ENCODE measurements at regions not wholly inside any gene's neighbourhood (a gene's known extent, or its start where the extent isn't known, plus 50 kb on each side); places are given as distances from the start of the nearest gene placed in this dataset.

DNA sequence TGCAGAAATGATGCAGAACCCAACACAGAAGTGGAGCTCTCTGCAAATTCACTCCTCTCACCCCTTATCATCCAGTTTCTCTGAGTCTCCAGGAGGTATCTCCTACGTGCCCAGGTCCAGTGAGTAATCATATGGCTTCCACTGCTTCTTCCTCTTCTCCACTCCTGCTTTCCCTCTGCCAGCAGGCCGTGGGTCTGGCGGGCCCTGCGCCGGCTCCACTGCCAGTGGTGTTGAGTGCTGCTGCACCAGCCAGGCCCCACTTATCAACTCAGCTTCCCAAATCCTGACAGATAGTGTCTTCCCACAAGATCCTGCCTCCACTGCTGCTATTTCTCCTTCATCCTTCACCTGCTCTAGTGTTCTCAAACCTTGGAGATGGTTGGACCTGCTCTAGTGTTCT is 227.6 kb upstream of the PARD3B start:
- TF ChIP-seq FOXP2 (optimal IDR thresholded peaks at IDR 0.05; ENCODE audit: control extremely low read depth, extremely low read length, insufficient read depth) (no peak), EZH2 (IDR thresholded peaks at IDR 0.05) (no peak), POLR2AphosphoS5 (IDR thresholded peaks at IDR 0.05; ENCODE audit: borderline replicate concordance, low read depth, low read length) (no peak)
- no peak for DNase-seq (ENCODE audit: low read depth, low spot score)
- no peak overlapping the region for H3K4me3 ChIP-seq
- no peak overlapping the region for H3K27ac ChIP-seq
- H3K9ac ChIP-seq (ENCODE audit: insufficient read length), result no peak overlapping the region
- no peaks in the 10 kb centered on the region for H3K36me3 ChIP-seq (ENCODE audit: insufficient read depth, low read length)
- H3K9me3 ChIP-seq (ENCODE audit: low read depth, low read length), result no peaks in the 10 kb centered on the region

DNA sequence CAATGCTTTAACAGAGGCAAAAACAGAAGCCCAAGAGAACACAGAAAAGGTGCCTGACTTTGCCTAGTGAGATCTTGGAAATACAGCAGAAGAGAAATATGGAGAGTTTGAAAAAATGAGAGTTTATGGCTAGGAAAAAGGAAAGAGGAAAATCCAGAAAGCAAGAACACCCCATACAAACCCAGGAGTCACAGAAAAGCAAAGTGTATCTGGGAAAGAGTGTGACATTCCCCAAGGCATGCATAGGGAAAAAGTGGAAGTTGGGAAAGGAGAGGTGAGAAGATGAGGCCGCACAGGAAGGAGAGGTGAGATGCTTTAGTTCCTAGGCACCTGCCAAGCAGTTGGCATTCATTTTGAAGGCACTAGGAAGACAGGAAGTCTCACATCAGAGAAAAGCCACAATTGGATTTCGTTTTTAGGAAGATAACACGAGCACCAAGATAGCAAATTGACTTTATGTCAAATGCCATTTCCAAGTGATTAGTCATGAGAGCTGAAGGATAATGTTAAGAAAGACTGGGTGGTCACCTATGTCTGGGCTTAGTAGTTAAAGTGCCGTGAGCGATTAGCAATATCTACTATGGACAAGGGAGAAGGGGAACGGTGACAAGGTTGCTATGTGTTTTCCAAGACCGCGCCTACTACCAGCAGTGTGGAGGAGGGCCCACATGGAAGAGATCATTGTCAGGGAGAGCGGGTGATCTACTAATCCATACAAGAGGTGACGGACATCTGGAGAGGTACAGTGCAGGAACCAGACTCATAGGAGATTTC is 224.1 kb upstream of the PARD3B start:
- H3K27ac ChIP-seq, result no peak overlapping the region
- no peak for TF ChIP-seq EZH2 (IDR thresholded peaks at IDR 0.05)
- TF ChIP-seq POLR2AphosphoS5 (IDR thresholded peaks at IDR 0.05; ENCODE audit: borderline replicate concordance, low read depth, low read length), result no peak
- no peak for TF ChIP-seq FOXP2 (optimal IDR thresholded peaks at IDR 0.05; ENCODE audit: control extremely low read depth, extremely low read length, insufficient read depth)
- no peaks in the 10 kb centered on the region for H3K9me3 ChIP-seq (ENCODE audit: low read depth, low read length)

DNA sequence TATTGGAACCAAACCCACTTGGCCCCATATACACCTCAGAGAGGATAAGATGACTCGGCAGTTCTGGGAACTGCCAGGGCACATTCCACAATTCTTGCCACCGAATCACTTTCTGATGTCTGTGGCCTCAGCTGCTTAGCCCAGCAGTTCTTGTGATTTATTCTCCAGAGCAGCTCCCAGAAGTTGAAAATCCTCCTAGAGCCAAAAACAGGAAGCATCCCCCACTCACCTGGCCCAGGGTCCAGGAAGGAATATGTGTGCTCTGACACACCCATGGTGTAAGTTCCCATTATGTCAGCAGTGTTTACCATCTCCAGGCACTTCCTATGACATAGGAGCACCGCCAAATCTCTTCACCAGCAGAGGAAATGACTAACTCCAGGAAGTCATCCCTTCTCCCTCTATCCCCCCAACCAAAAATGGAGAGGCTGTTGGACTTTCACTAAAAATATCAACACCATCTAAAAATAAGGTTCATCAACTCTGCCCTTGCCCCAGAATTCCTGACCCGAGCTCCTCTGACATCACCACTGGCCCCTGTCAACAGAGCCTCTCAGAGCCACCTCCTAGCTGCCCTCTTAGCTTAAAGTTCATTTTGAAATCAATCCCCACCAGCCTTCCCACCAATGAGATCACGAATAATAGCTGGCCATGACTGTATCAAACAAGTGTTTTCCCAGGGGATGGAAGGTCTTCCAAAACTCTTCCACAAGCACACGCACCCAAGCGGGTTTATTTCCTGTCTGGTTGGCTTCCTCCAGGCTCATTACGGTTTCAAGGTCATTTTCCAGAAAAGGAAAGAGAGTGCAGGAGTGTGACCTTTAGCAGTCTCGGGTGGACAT is 223.1 kb upstream of the PARD3B start:
- Histone ChIP-seq H3K9me3 (ENCODE audit: low read depth, low read length) (no peaks in the 10 kb centered on the region), H3K4me3 (no peak overlapping the region), H3K36me3 (ENCODE audit: insufficient read depth, low read length) (no peaks in the 10 kb centered on the region), H3K9ac (ENCODE audit: insufficient read length) (no peak overlapping the region), H3K27ac (no peak overlapping the region)
- DNase-seq (ENCODE audit: low read depth, low spot score), result no peak
- TF ChIP-seq POLR2AphosphoS5 (IDR thresholded peaks at IDR 0.05; ENCODE audit: borderline replicate concordance, low read depth, low read length), result no peak
- no peak for TF ChIP-seq FOXP2 (optimal IDR thresholded peaks at IDR 0.05; ENCODE audit: control extremely low read depth, extremely low read length, insufficient read depth)
- TF ChIP-seq EZH2 (IDR thresholded peaks at IDR 0.05), result no peak

More for the DNA sequence above, 224.1 kb upstream of the PARD3B start:
- no peaks in the 10 kb centered on the region for H3K36me3 ChIP-seq (ENCODE audit: insufficient read depth, low read length)
- no peak overlapping the region for H3K4me3 ChIP-seq
- no peak overlapping the region for H3K9ac ChIP-seq (ENCODE audit: insufficient read length)
- DNase-seq (ENCODE audit: low read depth, low spot score), result no peak

DNA sequence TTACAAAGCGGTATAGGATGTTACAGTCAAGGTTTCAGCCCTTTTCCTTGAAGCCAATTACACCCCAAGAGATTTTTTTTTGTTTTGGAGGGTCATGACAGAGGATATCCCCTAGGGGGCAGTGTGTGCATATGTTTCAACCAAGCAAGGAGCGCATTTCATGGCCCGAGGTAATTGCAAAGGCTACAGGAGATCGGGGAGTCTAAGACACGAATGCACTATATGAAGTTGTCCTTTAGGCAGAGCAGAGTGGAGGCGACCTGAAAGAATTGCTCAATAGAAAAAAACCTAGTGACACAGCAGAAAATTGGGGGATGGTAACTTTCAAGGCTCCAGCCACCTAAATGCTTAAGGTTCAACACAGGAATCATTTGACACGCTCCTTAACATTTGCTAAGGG is 219.8 kb upstream of the PARD3B start:
- Histone ChIP-seq H3K9me3 (ENCODE audit: low read depth, low read length) (no peaks in the 10 kb centered on the region), H3K36me3 (ENCODE audit: insufficient read depth, low read length) (no peaks in the 10 kb centered on the region), H3K27ac (no peak overlapping the region), H3K9ac (ENCODE audit: insufficient read length) (no peak overlapping the region), H3K4me3 (no peak overlapping the region)
- TF ChIP-seq POLR2AphosphoS5 (IDR thresholded peaks at IDR 0.05; ENCODE audit: borderline replicate concordance, low read depth, low read length), result no peak
- TF ChIP-seq FOXP2 (optimal IDR thresholded peaks at IDR 0.05; ENCODE audit: control extremely low read depth, extremely low read length, insufficient read depth), result no peak
- TF ChIP-seq EZH2 (IDR thresholded peaks at IDR 0.05), result no peak
- peak; percentile 79 for DNase-seq (ENCODE audit: low read depth, low spot score)

DNA sequence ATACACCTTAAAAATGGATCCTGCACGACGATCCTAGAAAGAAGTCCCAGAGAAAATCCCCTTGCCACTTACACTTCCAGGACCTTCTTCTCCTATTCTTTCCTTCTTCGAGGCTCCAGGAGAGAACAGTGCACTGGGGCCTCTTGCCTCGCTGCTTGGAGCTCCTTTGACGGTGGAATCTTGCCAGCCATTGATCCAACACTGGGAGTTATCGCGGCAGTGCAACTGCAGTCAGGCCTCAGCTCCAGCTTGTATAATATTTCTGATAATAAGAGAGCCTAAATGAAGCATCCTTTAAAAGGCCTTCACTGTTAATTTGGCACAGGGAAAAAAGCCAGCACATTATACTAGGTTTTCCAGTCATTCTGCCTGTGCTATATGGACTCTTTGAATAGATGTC is 216.9 kb upstream of the PARD3B start:
- Histone ChIP-seq H3K9ac (ENCODE audit: insufficient read length) (no peak overlapping the region), H3K9me3 (ENCODE audit: low read depth, low read length) (no peaks in the 10 kb centered on the region), H3K27ac (no peak overlapping the region), H3K36me3 (ENCODE audit: insufficient read depth, low read length) (no peaks in the 10 kb centered on the region), H3K4me3 (no peak overlapping the region)
- TF ChIP-seq EZH2 (IDR thresholded peaks at IDR 0.05) (no peak), FOXP2 (optimal IDR thresholded peaks at IDR 0.05; ENCODE audit: control extremely low read depth, extremely low read length, insufficient read depth) (no peak), POLR2AphosphoS5 (IDR thresholded peaks at IDR 0.05; ENCODE audit: borderline replicate concordance, low read depth, low read length) (no peak)
- DNase-seq (ENCODE audit: low read depth, low spot score), result no peak

DNA sequence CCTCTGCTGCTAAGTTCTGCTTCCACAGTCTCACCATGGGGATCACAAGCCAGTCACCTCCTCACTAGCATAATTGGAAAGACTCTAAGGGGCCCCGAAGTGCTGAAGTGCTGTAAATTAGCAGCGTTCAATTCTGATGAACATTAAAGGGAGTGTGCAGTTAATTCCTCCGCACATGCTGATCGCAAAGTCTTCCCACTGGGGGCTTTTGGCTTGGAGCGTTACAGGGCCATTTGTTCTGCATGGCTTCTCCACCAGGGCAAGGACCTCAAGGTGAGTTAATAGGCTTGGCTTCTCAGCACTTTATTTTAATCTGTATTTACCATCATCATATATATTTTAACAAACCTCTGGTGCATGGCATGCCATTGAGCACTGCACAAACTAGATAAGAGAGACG is 216.3 kb upstream of the PARD3B start:
- Histone ChIP-seq H3K36me3 (ENCODE audit: insufficient read depth, low read length) (no peaks in the 10 kb centered on the region), H3K27ac (no peak overlapping the region), H3K9ac (ENCODE audit: insufficient read length) (no peak overlapping the region), H3K9me3 (ENCODE audit: low read depth, low read length) (no peaks in the 10 kb centered on the region), H3K4me3 (no peak overlapping the region)
- no peak for TF ChIP-seq EZH2 (IDR thresholded peaks at IDR 0.05)
- TF ChIP-seq POLR2AphosphoS5 (IDR thresholded peaks at IDR 0.05; ENCODE audit: borderline replicate concordance, low read depth, low read length), result no peak
- TF ChIP-seq FOXP2 (optimal IDR thresholded peaks at IDR 0.05; ENCODE audit: control extremely low read depth, extremely low read length, insufficient read depth), result no peak
- no peak for DNase-seq (ENCODE audit: low read depth, low spot score)

DNA sequence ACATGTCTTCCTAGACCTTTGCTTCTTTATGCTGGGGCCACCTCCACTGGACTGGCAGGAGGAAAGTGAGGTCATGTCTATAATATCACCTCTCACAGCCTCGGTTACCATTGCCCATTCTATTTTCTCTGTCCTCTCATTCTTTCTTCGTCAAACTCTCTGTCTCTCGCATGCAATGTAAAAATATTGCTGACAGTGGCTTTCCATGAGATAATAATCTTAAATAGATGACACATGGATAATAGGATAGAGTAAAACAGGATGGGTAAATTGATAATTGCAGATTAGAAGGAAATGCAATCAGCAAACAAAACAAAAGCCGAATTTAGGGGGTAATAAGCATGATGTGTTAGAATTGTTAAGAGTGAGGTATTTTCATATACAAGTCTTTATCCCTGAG is 215.7 kb upstream of the PARD3B start:
- DNase-seq (ENCODE audit: low read depth, low spot score), result no peak
- Histone ChIP-seq H3K4me3 (no peak overlapping the region), H3K36me3 (ENCODE audit: insufficient read depth, low read length) (no peaks in the 10 kb centered on the region), H3K9me3 (ENCODE audit: low read depth, low read length) (no peaks in the 10 kb centered on the region), H3K9ac (ENCODE audit: insufficient read length) (no peak overlapping the region), H3K27ac (no peak overlapping the region)
- TF ChIP-seq FOXP2 (optimal IDR thresholded peaks at IDR 0.05; ENCODE audit: control extremely low read depth, extremely low read length, insufficient read depth), result no peak
- no peak for TF ChIP-seq EZH2 (IDR thresholded peaks at IDR 0.05)
- no peak for TF ChIP-seq POLR2AphosphoS5 (IDR thresholded peaks at IDR 0.05; ENCODE audit: borderline replicate concordance, low read depth, low read length)

- H3K27ac ChIP-seq, result no peak overlapping the region
- DNase-seq (ENCODE audit: low read depth, low spot score), result no peak
- TF ChIP-seq POLR2AphosphoS5 (IDR thresholded peaks at IDR 0.05; ENCODE audit: borderline replicate concordance, low read depth, low read length) (no peak), EZH2 (IDR thresholded peaks at IDR 0.05) (no peak), FOXP2 (optimal IDR thresholded peaks at IDR 0.05; ENCODE audit: control extremely low read depth, extremely low read length, insufficient read depth) (no peak)
- H3K9me3 ChIP-seq (ENCODE audit: low read depth, low read length), result no peaks in the 10 kb centered on the region
- H3K4me3 ChIP-seq, result no peak overlapping the region
- H3K36me3 ChIP-seq (ENCODE audit: insufficient read depth, low read length), result no peaks in the 10 kb centered on the region
- H3K9ac ChIP-seq (ENCODE audit: insufficient read length), result no peak overlapping the region
Measured at GRCh38 chr2:204331180-204331579, 214.1 kb upstream of the PARD3B start.
